ENCODE measurements at regions not wholly inside any gene's neighbourhood (a gene's known extent, or its start where the extent isn't known, plus 50 kb on each side); places are given as distances from the start of the nearest gene placed in this dataset.

DNA sequence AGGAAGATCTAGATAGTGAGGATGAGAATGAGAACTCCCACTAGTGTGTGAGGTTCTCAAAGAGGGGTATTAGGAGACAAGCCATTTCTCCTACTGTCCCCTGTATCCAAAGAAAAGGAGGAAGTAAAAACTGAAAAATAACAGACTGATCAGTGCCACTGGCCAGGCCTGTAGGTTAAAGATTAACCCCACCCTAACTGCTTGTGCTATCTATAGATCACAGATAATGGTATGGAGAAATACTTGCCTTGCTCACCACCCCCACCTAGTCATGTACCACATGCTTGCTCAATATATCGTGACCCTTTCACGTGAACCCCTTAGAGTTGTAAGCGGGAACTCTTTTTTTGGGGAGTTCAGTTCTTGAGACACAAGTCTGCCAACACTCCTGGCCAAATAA, 519.7 kb upstream of the FRG2C start:
- TF ChIP-seq EP300 (IDR thresholded peaks at IDR 0.05), result no peak
- TF ChIP-seq, protein P1, sequence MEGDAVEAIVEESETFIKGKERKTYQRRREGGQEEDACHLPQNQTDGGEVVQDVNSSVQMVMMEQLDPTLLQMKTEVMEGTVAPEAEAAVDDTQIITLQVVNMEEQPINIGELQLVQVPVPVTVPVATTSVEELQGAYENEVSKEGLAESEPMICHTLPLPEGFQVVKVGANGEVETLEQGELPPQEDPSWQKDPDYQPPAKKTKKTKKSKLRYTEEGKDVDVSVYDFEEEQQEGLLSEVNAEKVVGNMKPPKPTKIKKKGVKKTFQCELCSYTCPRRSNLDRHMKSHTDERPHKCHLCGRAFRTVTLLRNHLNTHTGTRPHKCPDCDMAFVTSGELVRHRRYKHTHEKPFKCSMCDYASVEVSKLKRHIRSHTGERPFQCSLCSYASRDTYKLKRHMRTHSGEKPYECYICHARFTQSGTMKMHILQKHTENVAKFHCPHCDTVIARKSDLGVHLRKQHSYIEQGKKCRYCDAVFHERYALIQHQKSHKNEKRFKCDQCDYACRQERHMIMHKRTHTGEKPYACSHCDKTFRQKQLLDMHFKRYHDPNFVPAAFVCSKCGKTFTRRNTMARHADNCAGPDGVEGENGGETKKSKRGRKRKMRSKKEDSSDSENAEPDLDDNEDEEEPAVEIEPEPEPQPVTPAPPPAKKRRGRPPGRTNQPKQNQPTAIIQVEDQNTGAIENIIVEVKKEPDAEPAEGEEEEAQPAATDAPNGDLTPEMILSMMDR (IDR thresholded peaks at IDR 0.05), result no peak
- no peak for TF ChIP-seq POLR2A (IDR thresholded peaks at IDR 0.05; ENCODE audit: low read depth)

Data from esophagus muscularis mucosa (tissue), 4 donors.